Naive thymus-derived CD4-positive, alpha-beta T cell (primary cell): ENCODE measurements at regions not wholly inside any gene's neighbourhood (a gene's known extent, or its start where the extent isn't known, plus 50 kb on each side); places are given as distances from the start of the nearest gene placed in this dataset.

Experiments
- ATAC-seq: fragments of 150-1000 bp; cut with Tn5 transposase; 2 replicates; pipeline ENCODE4 v1.10.0; 2021; ENCODE audit warnings: mild to moderate bottlenecking, moderate library complexity
- CTCF ChIA-PET: fragments of 350-600 bp; sonication (Branson Sonifier 250); formaldehyde crosslinking; loops from one replicate; lab custom pipeline; 2021; ENCODE audit warnings: antibody characterized with exemption; lab: Charles Lee
- POLR2A ChIA-PET: fragments of 350-600 bp; sonication (Branson Sonifier 250); formaldehyde crosslinking; loops from one replicate; lab custom pipeline; 2021; ENCODE audit warnings: antibody characterized with exemption, inconsistent platforms; lab: Charles Lee
- DNase-seq, 9 donors: peaks; one replicate each; pipeline versions ENCODE4 v3.0.0 to v3.0.0-alpha.2; 2020 to 2022; ENCODE audit warnings: mixed read lengths in 1 of 9
- H3K27ac ChIP-seq: one replicate; pipeline ENCODE4 v1.7.0; 2013; ENCODE audit warnings: mild to moderate bottlenecking, low read depth, low read length, moderate library complexity
- H3K27me3 ChIP-seq, 2 donors: one replicate each; pipeline ENCODE4 v1.7.0; 2013; ENCODE audit warnings: low read length in 2 of 2, mild to moderate bottlenecking in 2 of 2, moderate library complexity in 2 of 2; ENCODE audit not compliant: control insufficient read depth in 2 of 2, insufficient read depth in 2 of 2
- H3K36me3 ChIP-seq, 3 experiments: 1 replicate in 2 of 3; 2 replicates in 1 of 3; pipeline ENCODE4 v1.7.0; 2013; ENCODE audit warnings: low read length in 3 of 3, mild to moderate bottlenecking in 3 of 3, moderate library complexity in 1 of 3; ENCODE audit not compliant: insufficient read depth in 3 of 3, control insufficient read depth in 2 of 3
- H3K4me1 ChIP-seq, 2 donors: one replicate each; pipeline ENCODE4 v1.7.0; 2013; ENCODE audit warnings: low read length in 2 of 2, mild to moderate bottlenecking in 2 of 2, moderate library complexity in 1 of 2; ENCODE audit not compliant: control insufficient read depth in 2 of 2, insufficient read depth in 2 of 2
- H3K4me3 ChIP-seq: 2 replicates; pipeline ENCODE4 v1.7.0; 2013; ENCODE audit warnings: mild to moderate bottlenecking, low read length
- H3K9me3 ChIP-seq, 3 experiments: 1 replicate in 2 of 3; 2 replicates in 1 of 3; pipeline ENCODE4 v1.7.0; 2013; ENCODE audit warnings: low read length in 3 of 3; ENCODE audit not compliant: control insufficient read depth in 2 of 3
- H3K27ac Mint-ChIP-seq, 9 donors: one replicate each; pipeline ENCODE4 v1.8.0; 2020 to 2022; ENCODE audit warnings: mixed read lengths in 9 of 9, mild to moderate bottlenecking in 8 of 9, moderate library complexity in 5 of 9, inconsistent platforms in 2 of 9
- H3K27me3 Mint-ChIP-seq, 5 donors: one replicate each; pipeline ENCODE4 v1.8.0; 2021 to 2022; ENCODE audit warnings: mixed read lengths in 5 of 5, mild to moderate bottlenecking in 1 of 5
- H3K36me3 Mint-ChIP-seq, 5 donors: one replicate each; pipeline ENCODE4 v1.8.0; 2020 to 2022; ENCODE audit warnings: mixed read lengths in 5 of 5, mild to moderate bottlenecking in 3 of 5, inconsistent platforms in 1 of 5
- H3K4me1 Mint-ChIP-seq, 7 donors: one replicate each; pipeline ENCODE4 v1.8.0; 2020 to 2022; ENCODE audit warnings: mixed read lengths in 7 of 7, mild to moderate bottlenecking in 3 of 7, inconsistent platforms in 1 of 7
- H3K4me3 Mint-ChIP-seq, 10 donors: one replicate each; pipeline ENCODE4 v1.8.0; 2020 to 2022; ENCODE audit warnings: mild to moderate bottlenecking in 10 of 10, mixed read lengths in 10 of 10, moderate library complexity in 6 of 10, inconsistent platforms in 2 of 10
- H3K9me3 Mint-ChIP-seq, 11 donors: one replicate each; pipeline ENCODE4 v1.8.0; 2020 to 2022; ENCODE audit warnings: mixed read lengths in 11 of 11, mild to moderate bottlenecking in 4 of 11, inconsistent platforms in 1 of 11, moderate library complexity in 1 of 11
- intact Hi-C, 2 donors: fragments of 100-400 bp; cut with micrococcal nuclease; formaldehyde crosslinking; loops; one replicate each; pipeline ENCODE4 v1.15.1; 2023

- ChIA-PET POLR2A (no interaction called here), CTCF (interaction anchor here (0.6 kb wide), 1 partner anchor 13 kb away, joined by 3 read pairs; no protein-coding TSS in a partner anchor)
- no peaks in the 10 kb centered on the region for H3K4me1 ChIP-seq
- H3K4me3 Mint-ChIP-seq = no peak overlapping the region
- H3K36me3 Mint-ChIP-seq = peaks cover 0 to 39% (median 24%) of the 10 kb centered on the region in 5 donors
- intact Hi-C loops = no loop called here
- ATAC-seq = no peak
- H3K9me3 Mint-ChIP-seq = peaks cover 0 to 12% (median 5%) of the 10 kb centered on the region in 11 donors
- no peak for DNase-seq
- H3K27me3 ChIP-seq = no peaks in the 10 kb centered on the region
- H3K27me3 Mint-ChIP-seq = no peaks in the 10 kb centered on the region
- H3K27ac Mint-ChIP-seq = no peak overlapping the region
- peaks cover 0 to 75% (median 50%) of the 10 kb centered on the region in 7 donors for H3K4me1 Mint-ChIP-seq
- no peak overlapping the region for H3K4me3 ChIP-seq
- H3K27ac ChIP-seq = no peak overlapping the region
- H3K36me3 ChIP-seq = no peaks in the 10 kb centered on the region
- H3K9me3 ChIP-seq = no peaks in the 10 kb centered on the region
These were observed 339.7 kb upstream of the POU5F2 start for GRCh38 chr5:94081088-94081487.

DNA sequence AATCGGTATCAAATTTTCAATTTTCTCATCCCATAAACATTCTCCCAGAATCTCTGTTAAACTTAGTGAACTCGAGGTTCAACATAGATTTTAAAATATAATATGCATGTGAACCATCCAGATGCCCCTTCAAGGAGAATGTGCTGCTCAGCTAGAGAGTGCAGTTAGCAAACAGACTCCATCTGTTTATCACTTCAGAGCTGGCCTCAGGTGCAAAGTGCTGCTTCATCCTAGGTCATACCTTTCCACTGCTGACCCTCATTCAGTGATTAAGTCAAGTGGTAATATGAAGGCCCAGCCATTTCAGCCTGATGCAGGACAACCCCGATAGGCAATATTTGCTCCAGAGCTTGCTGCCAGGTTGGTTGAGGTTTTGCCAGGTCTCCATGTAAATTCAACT, 339.0 kb upstream of the POU5F2 start:
- DNase-seq (no peak), ATAC-seq (no peak)
- no peak overlapping the region for H3K27ac Mint-ChIP-seq
- H3K4me1 ChIP-seq = no peaks in the 10 kb centered on the region
- H3K27me3 Mint-ChIP-seq = no peaks in the 10 kb centered on the region
- peaks cover 0 to 37% (median 18%) of the 10 kb centered on the region in 5 donors for H3K36me3 Mint-ChIP-seq
- H3K27ac ChIP-seq = no peak overlapping the region
- peaks cover 0 to 7% (median 1%) of the 10 kb centered on the region in 11 donors for H3K9me3 Mint-ChIP-seq
- no peak overlapping the region for H3K4me3 ChIP-seq
- no peaks in the 10 kb centered on the region for H3K36me3 ChIP-seq
- H3K27me3 ChIP-seq = no peaks in the 10 kb centered on the region
- CTCF ChIA-PET = no interaction called here
- POLR2A ChIA-PET = no interaction called here
- H3K4me3 Mint-ChIP-seq = peak overlapping the region in 1 of 10 donors; percentile 8
- H3K4me1 Mint-ChIP-seq = peaks cover 0 to 72% (median 49%) of the 10 kb centered on the region in 7 donors
- intact Hi-C loops = no loop called here
- H3K9me3 ChIP-seq = no peaks in the 10 kb centered on the region

DNA sequence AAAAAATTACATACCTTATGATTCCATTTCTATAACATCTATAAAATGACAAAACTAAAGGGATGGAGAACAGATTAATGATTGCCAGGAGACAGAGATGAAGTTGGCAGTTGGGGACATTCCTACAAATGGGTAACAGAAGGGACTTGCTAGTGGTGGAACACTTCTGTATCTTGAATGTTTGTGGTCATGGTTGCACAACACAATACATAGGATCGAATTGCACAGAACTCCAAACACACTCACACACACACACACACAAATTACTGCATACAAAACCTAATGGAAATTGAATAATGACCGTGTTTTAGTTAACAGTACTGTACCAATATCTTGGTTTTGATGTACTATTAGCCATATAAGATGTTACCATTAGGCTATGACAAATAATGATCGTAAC, 330.7 kb upstream of the POU5F2 start:
- Histone ChIP-seq H3K9me3 (peaks cover 0 to under 1% (median 0%) of the 10 kb centered on the region in 3 experiments), H3K27ac (no peak overlapping the region), H3K36me3 (no peaks in the 10 kb centered on the region), H3K4me1 (no peaks in the 10 kb centered on the region), H3K4me3 (no peak overlapping the region), H3K27me3 (no peaks in the 10 kb centered on the region)
- no peak for DNase-seq
- intact Hi-C loops = no loop called here
- Mint-ChIP-seq H3K9me3 (peaks cover 3 to 38% (median 13%) of the 10 kb centered on the region in 11 donors), H3K27ac (no peak overlapping the region), H3K4me3 (no peak overlapping the region), H3K27me3 (no peaks in the 10 kb centered on the region), H3K4me1 (peaks cover 2 to 56% (median 38%) of the 10 kb centered on the region in 7 donors), H3K36me3 (peaks cover 8 to 69% (median 60%) of the 10 kb centered on the region in 5 donors)
- ATAC-seq = no peak
- CTCF ChIA-PET = no interaction called here
- POLR2A ChIA-PET = no interaction called here

DNA sequence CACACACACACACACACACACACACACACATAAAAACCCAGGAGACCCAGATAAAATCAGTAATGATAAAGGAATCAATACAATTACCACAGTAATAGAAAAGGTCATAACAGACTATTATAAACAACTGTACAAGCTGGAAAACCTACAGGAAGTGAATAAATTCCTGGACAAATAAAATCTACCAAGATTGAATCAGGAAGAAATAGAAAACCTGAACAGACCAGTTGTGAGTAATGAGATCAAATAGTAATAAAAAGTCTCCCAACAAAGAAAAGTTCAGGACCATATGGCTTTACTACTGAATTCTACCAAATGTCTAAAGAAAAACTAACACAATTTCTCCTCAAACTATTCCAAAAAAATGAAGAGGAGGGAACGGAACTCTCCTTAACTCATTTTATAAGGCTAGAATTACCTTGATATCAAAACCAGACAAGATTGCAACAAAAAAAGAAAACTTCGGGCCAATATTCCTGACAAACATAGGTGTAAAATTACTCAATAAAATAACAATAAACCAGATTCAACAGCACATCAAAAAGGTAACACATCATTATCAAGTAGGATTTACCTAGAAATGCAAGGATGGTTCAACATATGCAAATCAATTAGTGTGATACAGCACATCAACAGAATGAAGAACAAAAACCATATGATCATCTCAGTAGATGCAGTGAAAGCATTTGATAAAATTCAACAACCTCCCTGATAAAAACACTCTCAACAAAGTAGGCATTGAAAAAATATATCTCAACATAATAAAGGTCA, 325.2 kb upstream of the POU5F2 start:
- H3K27ac ChIP-seq = no peak overlapping the region
- H3K4me1 Mint-ChIP-seq = peaks cover 2 to 57% (median 42%) of the 10 kb centered on the region in 7 donors
- CTCF ChIA-PET = interaction anchor here (0.6 to 1.0 kb wide), 2 partner anchors 19 to 21 kb away, joined by 3 to 5 read pairs; no protein-coding TSS in a partner anchor
- peaks cover 42 to 87% (median 77%) of the 10 kb centered on the region in 5 donors for H3K36me3 Mint-ChIP-seq
- no peaks in the 10 kb centered on the region for H3K27me3 ChIP-seq
- ATAC-seq = no peak
- H3K9me3 Mint-ChIP-seq = peaks cover 22 to 83% (median 45%) of the 10 kb centered on the region in 11 donors
- no peaks in the 10 kb centered on the region for H3K27me3 Mint-ChIP-seq
- no peak overlapping the region for H3K27ac Mint-ChIP-seq
- DNase-seq = no peak
- intact Hi-C loops = no loop called here
- peak overlapping the region in 4 of 10 donors; percentile 3 to 52 (median 28) for H3K4me3 Mint-ChIP-seq
- no peak overlapping the region for H3K4me3 ChIP-seq
- POLR2A ChIA-PET = no interaction called here
- H3K36me3 ChIP-seq = no peaks in the 10 kb centered on the region
- H3K4me1 ChIP-seq = no peaks in the 10 kb centered on the region
- peaks cover 0 to 33% (median 6%) of the 10 kb centered on the region in 3 experiments for H3K9me3 ChIP-seq

DNA sequence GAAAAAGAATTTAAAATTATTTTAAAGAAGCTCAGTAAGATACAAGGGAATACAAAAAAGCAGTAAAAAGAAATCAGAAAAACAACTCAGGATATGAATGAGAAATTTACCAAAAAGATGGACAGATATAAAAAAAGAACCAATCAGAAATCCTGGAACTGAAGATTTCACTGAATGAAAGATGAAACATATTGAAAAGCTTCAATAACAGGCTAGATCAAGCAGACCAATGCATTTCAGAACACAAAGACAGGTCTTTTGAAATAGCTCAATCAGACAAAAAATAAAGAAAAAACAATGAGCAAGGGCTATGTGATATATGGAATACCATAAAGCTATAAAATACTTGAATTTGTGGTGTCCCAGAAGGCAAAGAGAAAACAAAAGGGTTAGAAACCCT, 322.6 kb upstream of the POU5F2 start:
- Mint-ChIP-seq H3K9me3 (peaks cover 22 to 81% (median 50%) of the 10 kb centered on the region in 11 donors), H3K4me3 (no peak overlapping the region), H3K27ac (no peak overlapping the region), H3K36me3 (peaks cover 40 to 82% (median 75%) of the 10 kb centered on the region in 5 donors), H3K27me3 (no peaks in the 10 kb centered on the region), H3K4me1 (peaks cover 0 to 50% (median 35%) of the 10 kb centered on the region in 7 donors)
- ATAC-seq (no peak), DNase-seq (peak in 1 of 9 donors; percentile 2)
- intact Hi-C loops = no loop called here
- CTCF ChIA-PET = no interaction called here
- no peak overlapping the region for H3K27ac ChIP-seq
- POLR2A ChIA-PET = no interaction called here
- H3K36me3 ChIP-seq = no peaks in the 10 kb centered on the region
- H3K27me3 ChIP-seq = no peaks in the 10 kb centered on the region
- H3K4me3 ChIP-seq = no peak overlapping the region
- peaks cover 0 to 33% (median 6%) of the 10 kb centered on the region in 3 experiments for H3K9me3 ChIP-seq
- no peaks in the 10 kb centered on the region for H3K4me1 ChIP-seq

- Mint-ChIP-seq H3K27me3 (no peaks in the 10 kb centered on the region), H3K36me3 (peaks cover 15 to 80% (median 63%) of the 10 kb centered on the region in 5 donors), H3K4me1 (peaks cover 3 to 51% (median 40%) of the 10 kb centered on the region in 7 donors), H3K9me3 (peaks cover 0 to 19% (median 7%) of the 10 kb centered on the region in 11 donors), H3K27ac (peak overlapping the region in 1 of 9 donors; percentile 49), H3K4me3 (no peak overlapping the region)
- no peak for ATAC-seq
- CTCF ChIA-PET = no interaction called here
- Histone ChIP-seq H3K9me3 (peaks cover 0 to under 1% (median 0%) of the 10 kb centered on the region in 3 experiments), H3K4me1 (no peaks in the 10 kb centered on the region), H3K27ac (no peak overlapping the region), H3K36me3 (peaks cover 0 to under 1% (median 0%) of the 10 kb centered on the region in 3 experiments), H3K27me3 (no peaks in the 10 kb centered on the region), H3K4me3 (no peak overlapping the region)
- DNase-seq = no peak
- intact Hi-C loops = no loop called here
- POLR2A ChIA-PET = no interaction called here
These were observed 316.3 kb upstream of the POU5F2 start for GRCh38 chr5:94057655-94058054.
